ENCODE measurements at regions not wholly inside any gene's neighbourhood (a gene's known extent, or its start where the extent isn't known, plus 50 kb on each side); places are given as distances from the start of the nearest gene placed in this dataset.

DNA sequence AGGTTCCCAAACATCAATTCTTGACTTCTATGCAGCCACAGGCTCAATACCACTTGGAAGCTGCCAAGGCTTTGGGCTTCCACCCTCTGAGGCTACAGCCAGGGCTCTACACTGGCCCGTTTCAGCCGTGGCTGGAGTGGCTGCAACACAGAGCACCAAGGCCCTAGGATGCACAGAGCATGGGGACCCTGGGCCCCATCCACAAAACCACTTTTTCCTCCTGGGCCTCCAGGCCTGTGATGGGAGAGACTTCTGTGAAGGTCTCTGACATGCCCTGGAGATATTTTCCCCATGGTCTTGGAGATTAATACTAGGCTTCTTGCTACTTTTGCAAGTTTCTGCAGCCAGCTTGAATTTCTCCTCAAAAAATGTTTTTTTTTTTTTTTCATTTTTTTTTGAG lies 655.4 kb upstream of the ZP4 start:
- Mint-ChIP-seq H3K9me3 (peaks cover 39% of the 10 kb centered on the region), H3K27ac (no peak overlapping the region), H3K4me1 (no peaks in the 10 kb centered on the region), H3K4me3 (no peak overlapping the region), H3K36me3 (peaks cover 29% of the 10 kb centered on the region), H3K27me3 (ENCODE audit: low read depth) (no peaks in the 10 kb centered on the region)
- ATAC-seq (no peak), DNase-seq (ENCODE audit: low spot score) (no peak)
- ChIA-PET POLR2A (no interaction called here), CTCF (no interaction called here)
- TF ChIP-seq, protein P1, sequence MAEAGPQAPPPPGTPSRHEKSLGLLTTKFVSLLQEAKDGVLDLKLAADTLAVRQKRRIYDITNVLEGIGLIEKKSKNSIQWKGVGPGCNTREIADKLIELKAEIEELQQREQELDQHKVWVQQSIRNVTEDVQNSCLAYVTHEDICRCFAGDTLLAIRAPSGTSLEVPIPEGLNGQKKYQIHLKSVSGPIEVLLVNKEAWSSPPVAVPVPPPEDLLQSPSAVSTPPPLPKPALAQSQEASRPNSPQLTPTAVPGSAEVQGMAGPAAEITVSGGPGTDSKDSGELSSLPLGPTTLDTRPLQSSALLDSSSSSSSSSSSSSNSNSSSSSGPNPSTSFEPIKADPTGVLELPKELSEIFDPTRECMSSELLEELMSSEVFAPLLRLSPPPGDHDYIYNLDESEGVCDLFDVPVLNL (CRISPR knock-in tag; IDR thresholded peaks at IDR 0.05; ENCODE audit: borderline replicate concordance, low read depth) = no peak
- TF ChIP-seq GABPB1 (CRISPR knock-in tag; IDR thresholded peaks at IDR 0.05) (no peak), IRF2 (CRISPR knock-in tag; IDR thresholded peaks at IDR 0.05; ENCODE audit: borderline replicate concordance, low read depth) (no peak), OVOL2 (CRISPR knock-in tag; IDR thresholded peaks at IDR 0.05; ENCODE audit: borderline replicate concordance) (no peak), SOX15 (CRISPR knock-in tag; IDR thresholded peaks at IDR 0.05) (no peak), ATF1 (CRISPR knock-in tag; IDR thresholded peaks at IDR 0.05) (no peak), ESRRA (CRISPR knock-in tag; IDR thresholded peaks at IDR 0.05; ENCODE audit: borderline replicate concordance) (no peak), CREM (CRISPR knock-in tag; IDR thresholded peaks at IDR 0.05) (no peak), FOXK1 (CRISPR knock-in tag; IDR thresholded peaks at IDR 0.05) (no peak)
- TF ChIP-seq, protein P2, sequence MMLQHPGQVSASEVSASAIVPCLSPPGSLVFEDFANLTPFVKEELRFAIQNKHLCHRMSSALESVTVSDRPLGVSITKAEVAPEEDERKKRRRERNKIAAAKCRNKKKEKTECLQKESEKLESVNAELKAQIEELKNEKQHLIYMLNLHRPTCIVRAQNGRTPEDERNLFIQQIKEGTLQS (CRISPR knock-in tag; conservative IDR thresholded peaks at IDR 0.05) = no peak
- TF ChIP-seq, protein P3, sequence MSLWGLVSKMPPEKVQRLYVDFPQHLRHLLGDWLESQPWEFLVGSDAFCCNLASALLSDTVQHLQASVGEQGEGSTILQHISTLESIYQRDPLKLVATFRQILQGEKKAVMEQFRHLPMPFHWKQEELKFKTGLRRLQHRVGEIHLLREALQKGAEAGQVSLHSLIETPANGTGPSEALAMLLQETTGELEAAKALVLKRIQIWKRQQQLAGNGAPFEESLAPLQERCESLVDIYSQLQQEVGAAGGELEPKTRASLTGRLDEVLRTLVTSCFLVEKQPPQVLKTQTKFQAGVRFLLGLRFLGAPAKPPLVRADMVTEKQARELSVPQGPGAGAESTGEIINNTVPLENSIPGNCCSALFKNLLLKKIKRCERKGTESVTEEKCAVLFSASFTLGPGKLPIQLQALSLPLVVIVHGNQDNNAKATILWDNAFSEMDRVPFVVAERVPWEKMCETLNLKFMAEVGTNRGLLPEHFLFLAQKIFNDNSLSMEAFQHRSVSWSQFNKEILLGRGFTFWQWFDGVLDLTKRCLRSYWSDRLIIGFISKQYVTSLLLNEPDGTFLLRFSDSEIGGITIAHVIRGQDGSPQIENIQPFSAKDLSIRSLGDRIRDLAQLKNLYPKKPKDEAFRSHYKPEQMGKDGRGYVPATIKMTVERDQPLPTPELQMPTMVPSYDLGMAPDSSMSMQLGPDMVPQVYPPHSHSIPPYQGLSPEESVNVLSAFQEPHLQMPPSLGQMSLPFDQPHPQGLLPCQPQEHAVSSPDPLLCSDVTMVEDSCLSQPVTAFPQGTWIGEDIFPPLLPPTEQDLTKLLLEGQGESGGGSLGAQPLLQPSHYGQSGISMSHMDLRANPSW (CRISPR knock-in tag; conservative IDR thresholded peaks at IDR 0.05; ENCODE audit: low read depth) = no peak
- TF ChIP-seq, protein P4, sequence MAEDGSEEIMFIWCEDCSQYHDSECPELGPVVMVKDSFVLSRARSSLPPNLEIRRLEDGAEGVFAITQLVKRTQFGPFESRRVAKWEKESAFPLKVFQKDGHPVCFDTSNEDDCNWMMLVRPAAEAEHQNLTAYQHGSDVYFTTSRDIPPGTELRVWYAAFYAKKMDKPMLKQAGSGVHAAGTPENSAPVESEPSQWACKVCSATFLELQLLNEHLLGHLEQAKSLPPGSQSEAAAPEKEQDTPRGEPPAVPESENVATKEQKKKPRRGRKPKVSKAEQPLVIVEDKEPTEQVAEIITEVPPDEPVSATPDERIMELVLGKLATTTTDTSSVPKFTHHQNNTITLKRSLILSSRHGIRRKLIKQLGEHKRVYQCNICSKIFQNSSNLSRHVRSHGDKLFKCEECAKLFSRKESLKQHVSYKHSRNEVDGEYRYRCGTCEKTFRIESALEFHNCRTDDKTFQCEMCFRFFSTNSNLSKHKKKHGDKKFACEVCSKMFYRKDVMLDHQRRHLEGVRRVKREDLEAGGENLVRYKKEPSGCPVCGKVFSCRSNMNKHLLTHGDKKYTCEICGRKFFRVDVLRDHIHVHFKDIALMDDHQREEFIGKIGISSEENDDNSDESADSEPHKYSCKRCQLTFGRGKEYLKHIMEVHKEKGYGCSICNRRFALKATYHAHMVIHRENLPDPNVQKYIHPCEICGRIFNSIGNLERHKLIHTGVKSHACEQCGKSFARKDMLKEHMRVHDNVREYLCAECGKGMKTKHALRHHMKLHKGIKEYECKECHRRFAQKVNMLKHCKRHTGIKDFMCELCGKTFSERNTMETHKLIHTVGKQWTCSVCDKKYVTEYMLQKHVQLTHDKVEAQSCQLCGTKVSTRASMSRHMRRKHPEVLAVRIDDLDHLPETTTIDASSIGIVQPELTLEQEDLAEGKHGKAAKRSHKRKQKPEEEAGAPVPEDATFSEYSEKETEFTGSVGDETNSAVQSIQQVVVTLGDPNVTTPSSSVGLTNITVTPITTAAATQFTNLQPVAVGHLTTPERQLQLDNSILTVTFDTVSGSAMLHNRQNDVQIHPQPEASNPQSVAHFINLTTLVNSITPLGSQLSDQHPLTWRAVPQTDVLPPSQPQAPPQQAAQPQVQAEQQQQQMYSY (CRISPR knock-in tag; IDR thresholded peaks at IDR 0.05) = no peak
- TF ChIP-seq, protein P5, sequence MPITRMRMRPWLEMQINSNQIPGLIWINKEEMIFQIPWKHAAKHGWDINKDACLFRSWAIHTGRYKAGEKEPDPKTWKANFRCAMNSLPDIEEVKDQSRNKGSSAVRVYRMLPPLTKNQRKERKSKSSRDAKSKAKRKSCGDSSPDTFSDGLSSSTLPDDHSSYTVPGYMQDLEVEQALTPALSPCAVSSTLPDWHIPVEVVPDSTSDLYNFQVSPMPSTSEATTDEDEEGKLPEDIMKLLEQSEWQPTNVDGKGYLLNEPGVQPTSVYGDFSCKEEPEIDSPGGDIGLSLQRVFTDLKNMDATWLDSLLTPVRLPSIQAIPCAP (CRISPR knock-in tag; IDR thresholded peaks at IDR 0.05) = no peak
- TF ChIP-seq, protein P6, sequence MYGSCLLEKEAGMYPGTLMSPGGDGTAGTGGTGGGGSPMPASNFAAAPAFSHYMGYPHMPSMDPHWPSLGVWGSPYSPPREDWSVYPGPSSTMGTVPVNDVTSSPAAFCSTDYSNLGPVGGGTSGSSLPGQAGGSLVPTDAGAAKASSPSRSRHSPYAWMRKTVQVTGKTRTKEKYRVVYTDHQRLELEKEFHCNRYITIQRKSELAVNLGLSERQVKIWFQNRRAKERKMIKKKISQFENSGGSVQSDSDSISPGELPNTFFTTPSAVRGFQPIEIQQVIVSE (CRISPR knock-in tag; IDR thresholded peaks at IDR 0.05; ENCODE audit: borderline replicate concordance) = no peak
- TF ChIP-seq, protein P7, sequence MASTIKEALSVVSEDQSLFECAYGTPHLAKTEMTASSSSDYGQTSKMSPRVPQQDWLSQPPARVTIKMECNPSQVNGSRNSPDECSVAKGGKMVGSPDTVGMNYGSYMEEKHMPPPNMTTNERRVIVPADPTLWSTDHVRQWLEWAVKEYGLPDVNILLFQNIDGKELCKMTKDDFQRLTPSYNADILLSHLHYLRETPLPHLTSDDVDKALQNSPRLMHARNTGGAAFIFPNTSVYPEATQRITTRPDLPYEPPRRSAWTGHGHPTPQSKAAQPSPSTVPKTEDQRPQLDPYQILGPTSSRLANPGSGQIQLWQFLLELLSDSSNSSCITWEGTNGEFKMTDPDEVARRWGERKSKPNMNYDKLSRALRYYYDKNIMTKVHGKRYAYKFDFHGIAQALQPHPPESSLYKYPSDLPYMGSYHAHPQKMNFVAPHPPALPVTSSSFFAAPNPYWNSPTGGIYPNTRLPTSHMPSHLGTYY (CRISPR knock-in tag; IDR thresholded peaks at IDR 0.05) = no peak
